Mesendoderm (in vitro differentiated cells): ENCODE measurements at regions not wholly inside any gene's neighbourhood (a gene's known extent, or its start where the extent isn't known, plus 50 kb on each side); places are given as distances from the start of the nearest gene placed in this dataset.

ENCODE experiments used
- DNase-seq: peaks from one replicate; pipeline ENCODE4 v3.0.0; 2013
- H2AK5ac ChIP-seq: 2 replicates; pipeline ENCODE4 v1.6.1; 2013; ENCODE audit warnings: low read length, inconsistent platforms
- H2BK120ac ChIP-seq: 2 replicates; pipeline ENCODE4 v1.6.1; 2013; ENCODE audit warnings: low read depth, mild to moderate bottlenecking, low read length, moderate library complexity, mixed read lengths
- H2BK15ac ChIP-seq: replicated peaks from 2 replicates; pipeline ENCODE4 v1.6.1; 2013; ENCODE audit warnings: low read depth, mild to moderate bottlenecking, moderate library complexity
- H2BK5ac ChIP-seq: 2 replicates; pipeline ENCODE4 v1.6.1; 2013; ENCODE audit warnings: low read length, inconsistent platforms
- H3K18ac ChIP-seq: 2 replicates; pipeline ENCODE4 v1.6.1; 2013; ENCODE audit warnings: mild to moderate bottlenecking, low read length, mixed read lengths
- H3K23ac ChIP-seq: one replicate; pipeline ENCODE4 v1.6.1; 2013; ENCODE audit warnings: low read length
- H3K27ac ChIP-seq: 2 replicates; pipeline ENCODE4 v1.5.1; 2013; ENCODE audit warnings: low read depth, mild to moderate bottlenecking, inconsistent platforms, low read length, moderate library complexity
- H3K27me3 ChIP-seq: 2 replicates; pipeline ENCODE4 v1.6.1; 2013; ENCODE audit warnings: low read length, control low read depth, mild to moderate bottlenecking, inconsistent platforms; ENCODE audit not compliant: insufficient read depth, poor library complexity
- H3K36me3 ChIP-seq: 2 replicates; pipeline ENCODE4 v1.6.1; 2013; ENCODE audit warnings: low read length, inconsistent platforms; ENCODE audit not compliant: control insufficient read depth, insufficient read depth
- H3K4ac ChIP-seq: one replicate; pipeline ENCODE4 v1.6.1; 2013; ENCODE audit warnings: low read depth, mild to moderate bottlenecking, low read length, moderate library complexity
- H3K4me1 ChIP-seq: 2 replicates; pipeline ENCODE4 v1.6.1; 2013; ENCODE audit warnings: low read depth, low read length, inconsistent platforms; ENCODE audit not compliant: control insufficient read depth
- H3K4me2 ChIP-seq: 2 replicates; pipeline ENCODE4 v1.6.1; 2013; ENCODE audit warnings: low read length
- H3K4me3 ChIP-seq: 2 replicates; pipeline ENCODE4 v1.5.1; 2013; ENCODE audit warnings: mild to moderate bottlenecking, low read length
- H3K56ac ChIP-seq: one replicate; pipeline ENCODE4 v1.6.1; 2013; ENCODE audit warnings: low read length
- H3K79me1 ChIP-seq: 2 replicates; pipeline ENCODE4 v1.6.1; 2013; ENCODE audit warnings: low read length, inconsistent platforms
- H3K79me2 ChIP-seq: 2 replicates; pipeline ENCODE4 v1.6.1; 2013; ENCODE audit warnings: mild to moderate bottlenecking, low read length; ENCODE audit not compliant: control insufficient read depth, insufficient read depth
- H3K9ac ChIP-seq: 2 replicates; pipeline ENCODE4 v1.6.1; 2013; ENCODE audit warnings: low read length, inconsistent platforms
- H4K5ac ChIP-seq: one replicate; pipeline ENCODE4 v1.6.1; 2013; ENCODE audit warnings: low read length
- H4K8ac ChIP-seq: one replicate; pipeline ENCODE4 v1.6.1; 2013; ENCODE audit warnings: low read depth, mild to moderate bottlenecking, control low read depth, low read length, moderate library complexity
- WGBS: extraction: QIAGEN DNeasy Blood & Tissue Kit; methylation state at CpG from one replicate; pipeline ENCODE4 v1.1.7; 2013; ENCODE audit warnings: low lambda C conversion rate, missing lambda C conversion rate; ENCODE audit not compliant: insufficient coverage; ENCODE audit errors: extremely low coverage; 5-methylcytosine and 5-hydroxymethylcytosine counted together

DNA sequence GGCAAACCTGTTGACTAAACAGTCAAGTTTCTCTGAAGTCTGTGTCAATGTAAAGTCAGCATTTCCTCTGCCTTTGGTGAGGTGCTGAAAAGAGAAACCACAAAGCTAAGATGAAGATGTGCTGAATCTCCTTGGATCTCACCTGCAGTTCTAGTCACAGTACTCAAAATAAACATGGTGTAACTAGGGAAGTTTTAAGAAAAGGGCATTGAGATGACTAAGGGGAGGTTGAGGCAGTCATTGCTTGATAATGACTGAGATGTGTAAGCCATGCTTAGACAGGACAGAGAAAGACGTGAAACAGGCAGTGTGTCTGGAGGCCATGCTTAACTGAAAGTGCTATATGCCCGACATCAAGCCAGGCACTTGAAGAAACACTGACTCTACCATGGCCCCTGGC, 1010.0 kb upstream of the CELF4 start:
- no peak overlapping the region for H4K5ac ChIP-seq
- H3K9ac ChIP-seq, result no peak overlapping the region
- DNase-seq, result no peak
- no peak overlapping the region for H2BK120ac ChIP-seq
- H3K79me1 ChIP-seq, result no peaks in the 10 kb centered on the region
- H3K79me2 ChIP-seq, result no peaks in the 10 kb centered on the region
- no peak overlapping the region for H2BK15ac ChIP-seq
- H3K4me2 ChIP-seq, result no peak overlapping the region
- H3K4me3 ChIP-seq, result no peak overlapping the region
- no peak overlapping the region for H3K27ac ChIP-seq
- H3K36me3 ChIP-seq, result no peaks in the 10 kb centered on the region
- WGBS, result no CpG with 5 or more reads among the region's 2 CpGs
- no peaks in the 10 kb centered on the region for H3K27me3 ChIP-seq
- H4K8ac ChIP-seq, result no peak overlapping the region
- no peak overlapping the region for H3K4ac ChIP-seq
- H2AK5ac ChIP-seq, result no peak overlapping the region
- H3K4me1 ChIP-seq, result no peaks in the 10 kb centered on the region
- H3K23ac ChIP-seq, result no peak overlapping the region
- no peak overlapping the region for H2BK5ac ChIP-seq
- H3K56ac ChIP-seq, result no peak overlapping the region
- H3K18ac ChIP-seq, result no peak overlapping the region

DNA sequence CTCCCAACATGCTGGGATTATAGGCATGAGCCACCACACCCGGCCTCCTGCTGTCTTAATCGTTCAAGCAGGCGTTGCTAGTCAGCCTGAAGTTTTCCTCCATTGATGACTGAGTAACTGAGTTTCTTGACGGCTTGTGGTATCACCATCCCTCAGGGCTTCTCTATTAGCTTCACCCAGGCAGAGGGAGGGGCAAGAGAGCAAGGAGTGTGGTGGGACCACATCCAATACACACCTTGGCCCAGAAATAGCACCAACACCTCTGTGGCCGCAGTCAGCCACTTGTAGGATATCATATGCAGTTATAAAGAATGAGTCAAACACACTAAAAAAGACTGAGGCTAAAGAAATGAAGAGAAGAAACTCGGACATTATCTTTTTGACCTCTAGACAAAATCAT, 1009.4 kb upstream of the CELF4 start:
- no peaks in the 10 kb centered on the region for H3K79me1 ChIP-seq
- H3K4me1 ChIP-seq, result no peaks in the 10 kb centered on the region
- H2BK120ac ChIP-seq, result no peak overlapping the region
- no peak overlapping the region for H3K23ac ChIP-seq
- no peaks in the 10 kb centered on the region for H3K36me3 ChIP-seq
- no peak for DNase-seq
- H4K5ac ChIP-seq, result no peak overlapping the region
- H3K4me2 ChIP-seq, result no peak overlapping the region
- H3K18ac ChIP-seq, result no peak overlapping the region
- no peak overlapping the region for H3K4ac ChIP-seq
- no CpG with 5 or more reads among the region's 6 CpGs for WGBS
- H4K8ac ChIP-seq, result no peak overlapping the region
- no peak overlapping the region for H2BK15ac ChIP-seq
- no peak overlapping the region for H3K56ac ChIP-seq
- no peaks in the 10 kb centered on the region for H3K27me3 ChIP-seq
- no peaks in the 10 kb centered on the region for H3K79me2 ChIP-seq
- no peak overlapping the region for H2AK5ac ChIP-seq
- H3K27ac ChIP-seq, result no peak overlapping the region
- no peak overlapping the region for H2BK5ac ChIP-seq
- H3K9ac ChIP-seq, result no peak overlapping the region
- H3K4me3 ChIP-seq, result no peak overlapping the region

- Histone ChIP-seq H3K4me3 (no peak overlapping the region), H3K79me2 (no peaks in the 10 kb centered on the region), H3K4me1 (no peaks in the 10 kb centered on the region), H2AK5ac (no peak overlapping the region), H3K4me2 (no peak overlapping the region), H3K4ac (no peak overlapping the region), H3K23ac (no peak overlapping the region), H2BK15ac (no peak overlapping the region), H4K5ac (no peak overlapping the region), H3K36me3 (no peaks in the 10 kb centered on the region), H3K18ac (no peak overlapping the region), H4K8ac (no peak overlapping the region), H3K56ac (no peak overlapping the region), H3K27ac (no peak overlapping the region), H3K27me3 (no peaks in the 10 kb centered on the region), H3K9ac (no peak overlapping the region), H3K79me1 (no peaks in the 10 kb centered on the region), H2BK5ac (no peak overlapping the region), H2BK120ac (no peak overlapping the region)
- no CpG with 5 or more reads among the region's 6 CpGs for WGBS
- no peak for DNase-seq
Observed at GRCh38 chr18:38572554-38573111, 1007.0 kb upstream of the CELF4 start.

DNA sequence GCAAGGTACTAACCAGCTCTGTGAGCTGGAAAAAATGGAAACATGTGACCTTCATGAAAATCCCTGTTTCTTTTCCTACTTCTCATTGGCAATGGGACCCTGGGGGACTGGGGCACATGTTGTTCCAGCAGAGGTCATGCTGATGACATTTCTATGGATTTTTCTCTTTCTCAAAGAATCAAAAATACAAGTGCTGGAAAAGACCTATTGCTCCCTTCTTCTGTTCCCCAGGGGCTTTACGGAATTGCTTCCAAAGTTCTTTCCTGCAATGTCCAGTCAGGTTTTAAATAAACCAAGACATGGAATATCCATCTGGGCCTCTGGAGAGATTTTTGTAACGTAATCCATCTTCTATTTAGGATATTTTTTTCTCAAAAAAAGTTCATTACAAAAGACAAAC, 1006.1 kb upstream of the CELF4 start:
- Histone ChIP-seq H3K23ac (no peak overlapping the region), H4K8ac (no peak overlapping the region), H3K18ac (no peak overlapping the region), H3K56ac (no peak overlapping the region), H3K4me3 (no peak overlapping the region), H3K4me2 (no peak overlapping the region), H3K4ac (no peak overlapping the region), H2BK15ac (no peak overlapping the region), H3K79me2 (no peaks in the 10 kb centered on the region), H3K9ac (no peak overlapping the region), H3K27ac (no peak overlapping the region), H3K27me3 (no peaks in the 10 kb centered on the region), H2BK5ac (no peak overlapping the region), H4K5ac (no peak overlapping the region), H3K79me1 (no peaks in the 10 kb centered on the region), H2BK120ac (no peak overlapping the region), H3K36me3 (no peaks in the 10 kb centered on the region), H3K4me1 (no peaks in the 10 kb centered on the region), H2AK5ac (no peak overlapping the region)
- no peak for DNase-seq
- WGBS, result no CpG with 5 or more reads among the region's 2 CpGs

DNA sequence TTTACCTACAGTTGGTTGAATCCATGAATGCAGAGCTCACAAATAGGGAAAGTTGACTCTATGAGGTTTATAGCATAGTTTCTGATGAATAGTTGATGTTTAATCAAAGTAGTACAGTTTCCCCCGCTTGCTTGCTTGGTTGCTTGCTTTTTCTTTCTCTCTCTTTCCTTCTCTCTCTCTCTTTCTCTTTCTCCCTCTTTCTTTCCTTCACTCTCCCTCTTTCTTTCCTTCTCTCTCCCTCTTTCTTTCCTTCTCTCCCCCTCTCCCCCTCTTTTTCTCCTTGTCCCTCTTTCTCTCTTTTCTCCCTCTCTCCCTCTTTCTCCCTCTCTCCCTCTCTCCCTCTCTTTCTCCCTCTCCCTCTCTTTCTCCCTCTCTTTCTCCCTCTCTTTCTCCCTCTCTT, 999.9 kb upstream of the CELF4 start:
- Histone ChIP-seq H3K27me3 (no peaks in the 10 kb centered on the region), H3K4me3 (no peak overlapping the region), H3K36me3 (no peaks in the 10 kb centered on the region), H3K27ac (no peak overlapping the region), H3K4me2 (no peak overlapping the region), H3K79me1 (no peaks in the 10 kb centered on the region), H2BK15ac (no peak overlapping the region), H3K4ac (no peak overlapping the region), H3K18ac (no peak overlapping the region), H4K8ac (no peak overlapping the region), H3K79me2 (no peaks in the 10 kb centered on the region), H2BK5ac (no peak overlapping the region), H3K56ac (no peak overlapping the region), H3K23ac (no peak overlapping the region), H3K9ac (no peak overlapping the region), H4K5ac (no peak overlapping the region), H2BK120ac (no peak overlapping the region), H2AK5ac (no peak overlapping the region), H3K4me1 (no peaks in the 10 kb centered on the region)
- no CpG with 5 or more reads among the region's 1 CpG for WGBS
- DNase-seq, result no peak

DNA sequence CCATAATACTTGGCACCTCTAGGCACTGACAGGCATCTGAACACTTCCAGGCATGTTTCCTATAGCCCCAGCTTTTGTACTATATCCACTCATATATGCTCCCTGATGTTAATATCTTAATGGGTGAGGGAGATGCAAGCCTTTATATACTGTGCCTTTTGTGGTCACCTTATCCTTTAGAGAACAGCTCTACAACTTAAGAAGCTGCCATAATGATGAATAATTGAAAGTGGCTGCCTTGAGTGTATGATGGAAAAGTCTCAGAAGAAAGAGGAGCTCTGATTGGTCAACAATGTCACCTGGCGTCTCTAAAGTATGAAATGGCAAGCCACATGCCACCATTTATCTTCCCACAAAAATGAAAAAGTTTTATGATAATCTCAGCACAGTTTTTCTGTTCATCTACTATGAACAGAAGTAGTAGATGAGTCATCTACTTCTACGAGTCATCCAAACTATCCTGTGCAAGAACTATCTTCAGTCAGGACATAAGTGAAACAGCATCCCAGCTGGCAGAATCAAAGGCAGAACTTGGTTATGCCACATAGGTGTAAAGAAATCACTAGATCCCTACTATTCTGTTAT, 997.9 kb upstream of the CELF4 start:
- no peaks in the 10 kb centered on the region for H3K79me1 ChIP-seq
- H2BK5ac ChIP-seq, result no peak overlapping the region
- H3K79me2 ChIP-seq, result no peaks in the 10 kb centered on the region
- no peaks in the 10 kb centered on the region for H3K4me1 ChIP-seq
- H3K27ac ChIP-seq, result no peak overlapping the region
- no peak overlapping the region for H3K9ac ChIP-seq
- no peak overlapping the region for H4K5ac ChIP-seq
- no peak overlapping the region for H3K4ac ChIP-seq
- DNase-seq, result no peak
- H3K56ac ChIP-seq, result no peak overlapping the region
- no peak overlapping the region for H2BK120ac ChIP-seq
- no peaks in the 10 kb centered on the region for H3K27me3 ChIP-seq
- H3K4me2 ChIP-seq, result no peak overlapping the region
- no peak overlapping the region for H2AK5ac ChIP-seq
- no peak overlapping the region for H3K23ac ChIP-seq
- WGBS, result no CpG with 5 or more reads among the region's 2 CpGs
- H4K8ac ChIP-seq, result no peak overlapping the region
- H3K18ac ChIP-seq, result no peak overlapping the region
- no peak overlapping the region for H2BK15ac ChIP-seq
- no peaks in the 10 kb centered on the region for H3K36me3 ChIP-seq
- no peak overlapping the region for H3K4me3 ChIP-seq
